Activated CD8-positive, alpha-beta memory T cell treated with anti-CD3 and anti-CD28 coated beads, Interleukin-2, amount 50 U/mL, for 4 hours (primary cell): ENCODE measurements at regions not wholly inside any gene's neighbourhood (a gene's known extent, or its start where the extent isn't known, plus 50 kb on each side); places are given as distances from the start of the nearest gene placed in this dataset.

Experiments
- DNase-seq: peaks from one replicate; pipeline ENCODE4 v3.0.0-alpha.2; 2020

GRCh38 chr2:217049956-217050355 lies 190.1 kb upstream of the TNP1 start:
- no peak for DNase-seq

- DNase-seq = no peak
These were observed 189.6 kb upstream of the TNP1 start for GRCh38 chr2:217049422-217049821.

GRCh38 chr2:217048730-217049129 lies 188.9 kb upstream of the TNP1 start:
- no peak for DNase-seq

GRCh38 chr2:217047631-217048030 lies 187.8 kb upstream of the TNP1 start:
- DNase-seq = no peak

- no peak for DNase-seq
These were observed 187.3 kb upstream of the TNP1 start for GRCh38 chr2:217047209-217047608.

GRCh38 chr2:217045700-217046475 lies 186.0 kb upstream of the TNP1 start:
- no peak for DNase-seq

- no peak for DNase-seq
These were observed 180.2 kb upstream of the TNP1 start for GRCh38 chr2:217040099-217040498.

GRCh38 chr2:217038001-217038400 lies 178.1 kb upstream of the TNP1 start:
- no peak for DNase-seq

GRCh38 chr2:217037353-217037752 lies 177.5 kb upstream of the TNP1 start:
- DNase-seq = no peak

- DNase-seq = no peak
These were observed 176.1 kb upstream of the TNP1 start for GRCh38 chr2:217035967-217036366.

GRCh38 chr2:217033186-217033585 lies 173.3 kb upstream of the TNP1 start:
- DNase-seq = no peak

GRCh38 chr2:217031445-217031844 lies 171.6 kb upstream of the TNP1 start:
- no peak for DNase-seq

GRCh38 chr2:217030081-217030480 lies 170.2 kb upstream of the TNP1 start:
- no peak for DNase-seq

- DNase-seq = no peak
These were observed 168.3 kb upstream of the TNP1 start for GRCh38 chr2:217028128-217028527.

- DNase-seq = no peak
These were observed 167.6 kb upstream of the TNP1 start for GRCh38 chr2:217027414-217027813.

GRCh38 chr2:217026569-217026968 lies 166.7 kb upstream of the TNP1 start:
- DNase-seq = no peak

- no peak for DNase-seq
These were observed 166.3 kb upstream of the TNP1 start for GRCh38 chr2:217026161-217026560.

GRCh38 chr2:217023611-217024010 lies 163.7 kb upstream of the TNP1 start:
- no peak for DNase-seq

GRCh38 chr2:217017456-217018252 lies 157.8 kb upstream of the TNP1 start:
- no peak for DNase-seq

- no peak for DNase-seq
These were observed 157.0 kb upstream of the TNP1 start for GRCh38 chr2:217016796-217017419.

GRCh38 chr2:217014328-217015105 lies 154.7 kb upstream of the TNP1 start:
- no peak for DNase-seq

GRCh38 chr2:217013926-217014325 lies 154.1 kb upstream of the TNP1 start:
- DNase-seq = no peak

GRCh38 chr2:217011576-217011975 lies 151.7 kb upstream of the TNP1 start:
- DNase-seq = no peak
